Renal pelvis (tissue), 1 donor: ENCODE measurements at regions not wholly inside any gene's neighbourhood (a gene's known extent, or its start where the extent isn't known, plus 50 kb on each side); places are given as distances from the start of the nearest gene placed in this dataset.

ENCODE experiments used
- DNase-seq: peaks from one replicate; pipeline ENCODE4 v3.0.0-alpha.2; 2013

GRCh38 chr18:30066288-30066687, 976.3 kb downstream of the DSC3 start:
- DNase-seq, result no peak

GRCh38 chr18:30057398-30057797, 985.1 kb downstream of the DSC3 start:
- DNase-seq, result no peak

DNA sequence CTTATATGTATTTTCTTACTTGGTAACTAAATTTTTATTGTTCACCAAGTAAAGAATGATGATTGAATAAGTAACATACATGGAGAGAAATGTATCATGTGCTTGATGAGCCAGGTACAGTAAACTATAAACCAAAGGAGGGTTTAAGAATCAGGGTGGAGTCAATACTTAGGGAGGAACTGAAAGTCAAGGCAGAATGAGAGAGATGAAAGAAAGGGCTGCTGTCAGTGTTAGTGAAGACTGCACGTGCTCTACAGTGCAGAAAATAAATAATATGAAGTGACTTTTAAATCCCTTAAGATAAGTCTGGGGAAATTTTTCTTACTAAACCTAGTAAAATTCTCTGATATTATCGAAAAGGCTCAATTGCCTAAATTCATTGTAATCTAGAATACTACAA, 986.0 kb downstream of the DSC3 start:
- DNase-seq, result no peak

DNA sequence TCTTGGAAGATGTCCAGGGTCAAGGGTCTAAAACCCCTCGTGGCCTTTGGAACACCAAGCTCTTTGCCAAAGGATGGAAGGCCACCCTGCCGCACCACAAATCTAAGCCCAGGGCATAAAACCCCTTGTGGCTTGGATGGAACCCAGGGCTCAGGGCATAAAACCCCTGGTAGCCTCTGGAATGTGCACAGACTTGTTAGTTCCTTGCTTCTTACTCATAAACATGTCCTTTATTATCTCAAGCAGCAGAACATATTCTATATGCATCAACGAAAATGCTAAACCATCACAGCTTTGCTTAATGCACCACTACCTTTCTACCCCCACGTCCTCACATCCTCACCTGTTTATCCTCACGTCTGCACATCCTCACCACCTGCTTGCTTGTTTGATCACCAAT, 998.0 kb downstream of the DSC3 start:
- no peak for DNase-seq

DNA sequence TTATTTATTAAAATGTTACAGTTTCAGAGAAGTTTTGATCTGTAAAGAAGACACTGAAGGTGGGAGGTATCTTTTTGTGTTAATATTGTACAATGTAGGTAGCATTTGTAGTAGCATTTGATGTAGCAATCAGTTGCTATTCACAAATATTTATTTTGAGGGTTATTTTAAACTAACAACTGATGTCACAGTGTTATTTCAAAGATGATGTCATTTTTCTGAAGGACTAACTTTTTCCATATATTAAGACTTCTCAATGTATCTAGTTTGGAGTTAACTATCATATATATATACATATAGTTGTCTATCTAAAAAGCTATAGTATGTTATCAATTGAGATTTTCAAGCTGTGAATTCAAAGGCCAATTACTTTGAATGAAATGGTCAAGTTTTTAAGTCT, 1003.3 kb downstream of the DSC3 start:
- no peak for DNase-seq

DNA sequence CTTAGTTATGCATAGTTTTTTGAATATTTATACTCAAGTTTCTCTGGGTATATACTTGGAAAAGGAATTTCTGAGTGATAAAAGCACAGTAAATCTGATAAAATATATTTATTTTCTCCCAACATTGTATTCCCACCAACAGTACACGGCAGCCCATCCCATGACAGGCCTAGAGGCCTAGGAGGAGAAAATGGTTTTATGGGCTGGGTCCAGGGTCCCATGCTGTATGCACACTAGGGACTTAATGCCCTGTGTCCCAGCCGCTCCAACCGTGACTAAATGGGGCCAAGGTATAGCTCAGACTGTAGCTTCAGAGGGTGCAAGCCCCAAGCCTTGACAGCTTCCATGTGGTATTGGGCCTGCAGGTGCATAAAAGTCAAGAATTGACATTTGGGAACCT, 1007.7 kb downstream of the DSC3 start:
- no peak for DNase-seq

GRCh38 chr18:30016179-30016578, 1026.4 kb downstream of the DSC3 start:
- DNase-seq, result no peak

- DNase-seq, result no peak
These were observed 1037.6 kb downstream of the DSC3 start for GRCh38 chr18:30004965-30005364.

DNA sequence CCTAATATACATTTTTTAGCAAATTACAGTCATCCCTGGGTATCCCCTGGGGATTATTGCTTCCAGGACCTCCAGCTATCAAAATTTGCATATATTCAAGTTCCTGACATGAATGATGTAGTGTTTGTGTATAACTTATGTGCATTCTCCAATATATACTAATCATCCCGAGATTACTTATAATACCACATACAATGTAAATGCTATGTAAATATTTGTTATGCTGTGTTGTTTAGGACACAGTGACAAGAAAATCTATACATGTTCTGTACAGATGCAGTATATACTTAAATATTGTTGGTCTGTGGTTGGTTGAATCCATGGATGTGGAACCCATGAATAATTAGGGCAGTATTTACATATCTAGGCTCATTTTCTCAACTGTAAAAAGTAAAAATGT, 1060.3 kb downstream of the DSC3 start:
- no peak for DNase-seq

GRCh38 chr18:29979881-29980280, 1062.7 kb downstream of the DSC3 start:
- DNase-seq, result peak; percentile 8

- DNase-seq, result no peak
These were observed 1072.7 kb downstream of the DSC3 start for GRCh38 chr18:29969876-29970275.

- no peak for DNase-seq
These were observed 1080.0 kb downstream of the DSC3 start for GRCh38 chr18:29962579-29962978.

- no peak for DNase-seq
These were observed 1082.0 kb downstream of the DSC3 start for GRCh38 chr18:29960539-29960938.

DNA sequence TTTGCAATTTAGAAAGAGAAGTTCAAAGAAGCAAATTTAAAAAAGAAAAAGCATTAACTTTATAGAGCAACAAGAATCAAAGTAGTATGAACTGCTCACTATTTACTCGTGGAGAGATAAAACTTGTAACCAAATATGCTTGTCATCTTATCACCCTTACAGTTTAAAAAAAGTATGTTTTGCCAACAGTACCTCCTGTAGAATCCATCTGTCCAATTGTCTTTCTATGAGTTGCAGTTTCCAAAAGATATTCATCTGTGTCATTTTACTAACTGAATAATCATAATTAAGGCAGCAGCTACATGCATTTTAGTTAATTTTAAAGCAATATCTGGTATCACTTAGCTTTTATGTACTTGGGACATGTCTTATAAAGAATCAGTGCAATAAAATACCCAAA, 1112.3 kb downstream of the DSC3 start:
- DNase-seq, result no peak

GRCh38 chr18:29928081-29928480, 1114.5 kb downstream of the DSC3 start:
- no peak for DNase-seq

DNA sequence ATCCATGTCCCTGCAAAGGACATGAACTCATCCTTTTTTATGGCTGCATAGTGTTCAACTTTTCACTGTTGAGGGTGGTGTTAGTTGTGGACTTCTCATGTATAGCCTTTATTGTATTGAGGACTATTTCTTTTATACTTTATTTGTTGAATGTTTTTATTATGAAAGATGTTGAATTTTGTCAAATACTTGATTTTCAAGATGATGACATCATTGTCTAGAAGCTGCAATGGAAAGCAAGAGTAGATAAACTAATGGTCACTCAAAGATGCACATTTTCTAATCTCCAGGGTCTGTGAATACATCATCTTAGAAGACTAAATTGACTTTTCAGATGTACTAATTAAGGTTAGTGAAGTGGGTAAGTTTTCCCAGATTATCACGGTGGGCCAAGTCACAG, 1117.0 kb downstream of the DSC3 start:
- DNase-seq, result no peak

- DNase-seq, result no peak
These were observed 1130.2 kb downstream of the DSC3 start for GRCh38 chr18:29912351-29912750.

- DNase-seq, result no peak
These were observed 1149.5 kb downstream of the DSC3 start for GRCh38 chr18:29892960-29893558.

DNA sequence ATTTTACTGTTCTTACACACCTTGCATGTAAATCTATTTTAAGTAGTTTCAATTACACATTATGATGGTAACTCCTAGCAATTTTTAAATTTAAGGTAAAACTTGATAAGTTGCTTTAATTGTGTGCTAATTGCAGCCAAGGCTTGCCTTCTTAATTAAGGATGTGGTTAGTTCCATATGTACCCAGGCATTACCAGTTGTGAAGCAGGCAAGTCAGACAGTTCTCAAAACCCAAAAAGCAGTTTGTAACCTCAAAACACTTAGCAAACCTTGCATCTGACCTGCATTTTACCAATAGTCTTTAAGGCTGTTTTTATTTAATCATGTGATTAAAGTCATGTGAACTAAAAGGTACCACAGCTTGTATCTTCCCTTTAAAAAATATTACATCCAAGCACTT, 1159.4 kb downstream of the DSC3 start:
- DNase-seq, result no peak

DNA sequence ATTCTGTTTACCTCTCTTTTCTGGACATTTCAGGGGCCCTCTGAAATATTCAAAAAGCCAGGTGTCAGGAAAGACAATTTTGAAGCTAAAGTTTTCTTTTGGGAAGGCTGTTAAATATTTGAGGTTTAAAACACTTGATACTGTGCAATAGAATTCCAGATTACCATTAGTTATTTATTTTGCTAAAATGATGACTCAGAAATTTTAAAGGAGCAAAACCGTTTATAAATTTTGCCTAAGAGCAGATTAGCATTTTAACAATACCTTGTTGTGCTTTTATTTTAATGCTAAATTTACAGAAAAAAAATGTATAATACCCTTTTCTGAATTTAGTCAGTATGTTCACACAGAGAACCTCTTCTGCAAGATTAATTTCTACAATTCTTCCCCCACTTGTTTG, 1159.9 kb downstream of the DSC3 start:
- no peak for DNase-seq

- no peak for DNase-seq
These were observed 1162.8 kb downstream of the DSC3 start for GRCh38 chr18:29879763-29880162.

DNA sequence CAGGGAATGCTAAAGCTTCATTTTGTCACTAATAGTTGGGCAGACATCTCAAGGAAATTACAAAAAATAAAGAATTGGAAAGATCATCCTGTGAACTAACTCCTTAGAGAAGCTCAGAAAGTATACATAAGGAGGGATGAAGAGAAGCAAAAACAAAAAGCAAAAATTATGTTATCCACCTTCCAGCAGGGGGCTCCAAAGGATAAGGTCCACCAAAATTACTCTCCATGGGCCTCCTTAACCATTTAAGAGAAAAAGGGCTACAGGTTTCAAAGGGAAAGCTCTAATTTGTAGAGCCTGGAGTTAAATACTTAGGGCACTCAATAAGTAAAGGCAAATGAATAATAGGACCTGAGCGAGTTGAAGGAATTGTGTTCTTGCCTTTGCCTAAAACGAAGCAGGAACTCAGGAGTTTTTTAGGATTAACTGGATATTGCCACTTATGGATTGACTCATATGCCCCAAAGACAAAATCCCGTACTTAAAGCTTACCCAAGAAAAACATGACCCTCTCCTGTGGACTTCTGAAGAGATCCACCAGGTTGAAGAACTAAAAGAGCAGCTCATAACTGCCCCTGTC, 1167.9 kb downstream of the DSC3 start:
- peak; percentile 42 for DNase-seq

GRCh38 chr18:29873211-29873610, 1169.3 kb downstream of the DSC3 start:
- DNase-seq, result no peak

DNA sequence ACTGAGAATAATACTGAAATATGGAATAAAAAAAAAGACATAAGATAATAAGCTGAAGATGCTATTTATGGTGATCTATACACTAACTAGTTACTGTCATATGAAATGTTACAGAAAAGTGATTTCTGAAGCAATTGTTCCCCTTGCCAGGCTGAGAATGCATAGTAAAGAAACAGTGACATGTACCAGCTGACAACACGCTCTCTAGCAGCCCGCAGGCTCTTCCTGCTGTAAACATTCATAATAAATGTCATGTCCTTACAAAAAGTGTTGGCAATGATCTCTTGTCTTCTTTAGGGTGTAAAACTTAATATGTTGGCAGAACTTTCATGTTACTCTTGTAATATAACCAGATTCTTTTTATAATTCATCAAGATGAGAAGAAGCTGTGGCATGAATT, 1171.3 kb downstream of the DSC3 start:
- DNase-seq, result no peak
